ENCODE measurements at regions not wholly inside any gene's neighbourhood (a gene's known extent, or its start where the extent isn't known, plus 50 kb on each side); places are given as distances from the start of the nearest gene placed in this dataset.
"Not testable (repeated sequence)": the region's sequence is repeated elsewhere in the genome, so short reads cannot be mapped to it uniquely, and the experiment has no call there.

DNA sequence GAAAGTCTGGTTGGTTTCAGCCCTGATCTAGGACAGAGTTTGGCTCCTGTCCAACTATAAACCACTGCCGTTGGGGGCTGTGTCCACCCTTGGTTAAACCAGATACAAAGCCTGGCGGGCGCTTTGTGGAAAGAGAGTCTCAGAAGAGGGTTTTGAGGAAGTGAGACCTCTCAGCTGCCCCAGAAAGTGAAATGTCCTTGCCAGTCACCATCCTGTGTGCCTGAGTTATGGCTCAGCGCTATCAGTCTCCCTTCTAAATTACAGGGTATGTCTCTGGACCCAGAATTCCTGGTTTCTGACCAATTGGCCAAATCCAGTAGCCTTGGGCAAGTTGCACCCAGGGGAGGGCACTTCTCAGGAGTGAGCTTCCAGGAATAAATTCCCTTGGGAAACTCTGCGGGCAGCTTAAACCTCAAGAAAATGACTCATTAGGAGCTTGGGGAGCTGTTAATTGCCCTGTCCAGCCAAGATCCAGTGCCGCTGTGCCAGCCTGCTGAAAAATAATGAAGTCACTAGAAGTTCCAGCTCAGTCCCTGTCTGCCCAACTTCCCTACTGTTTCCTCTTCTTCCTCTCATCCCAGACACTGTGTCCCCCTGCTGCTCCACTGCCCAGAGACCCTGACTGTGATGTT, 66.7 kb upstream of the PDZD8 start:
- no peak overlapping the region for H3K4me3 ChIP-seq (ENCODE audit: low read depth, low read length)
- TF ChIP-seq CTCF (IDR thresholded peaks at IDR 0.05; ENCODE audit: insufficient read depth, low read depth, low read length, missing control alignments): no peak
- peak; percentile 26 for DNase-seq (ENCODE audit: low read depth)

GRCh38 chr10:117441361-117441760, 66.1 kb upstream of the PDZD8 start:
- no peak for DNase-seq (ENCODE audit: low read depth)
- H3K4me3 ChIP-seq (ENCODE audit: low read depth, low read length): no peak overlapping the region
- no peak for TF ChIP-seq CTCF (IDR thresholded peaks at IDR 0.05; ENCODE audit: insufficient read depth, low read depth, low read length, missing control alignments)

GRCh38 chr10:117439243-117439912, 64.1 kb upstream of the PDZD8 start:
- no peak overlapping the region for H3K4me3 ChIP-seq (ENCODE audit: low read depth, low read length)
- no peak for TF ChIP-seq CTCF (IDR thresholded peaks at IDR 0.05; ENCODE audit: insufficient read depth, low read depth, low read length, missing control alignments)
- no peak for DNase-seq (ENCODE audit: low read depth)

GRCh38 chr10:117432866-117433265, 57.6 kb upstream of the PDZD8 start:
- no peak overlapping the region for H3K4me3 ChIP-seq (ENCODE audit: low read depth, low read length)
- DNase-seq (ENCODE audit: low read depth): no peak
- no peak for TF ChIP-seq CTCF (IDR thresholded peaks at IDR 0.05; ENCODE audit: insufficient read depth, low read depth, low read length, missing control alignments)

- no peak overlapping the region for H3K4me3 ChIP-seq (ENCODE audit: low read depth, low read length)
- no peak for DNase-seq (ENCODE audit: low read depth)
- no peak for TF ChIP-seq CTCF (IDR thresholded peaks at IDR 0.05; ENCODE audit: insufficient read depth, low read depth, low read length, missing control alignments)
Measured at GRCh38 chr10:117431160-117431559, 55.9 kb upstream of the PDZD8 start.

- not testable (repeated sequence) for H3K4me3 ChIP-seq (ENCODE audit: low read depth, low read length)
Measured at GRCh38 chr10:117430535-117430934, 55.3 kb upstream of the PDZD8 start.

DNA sequence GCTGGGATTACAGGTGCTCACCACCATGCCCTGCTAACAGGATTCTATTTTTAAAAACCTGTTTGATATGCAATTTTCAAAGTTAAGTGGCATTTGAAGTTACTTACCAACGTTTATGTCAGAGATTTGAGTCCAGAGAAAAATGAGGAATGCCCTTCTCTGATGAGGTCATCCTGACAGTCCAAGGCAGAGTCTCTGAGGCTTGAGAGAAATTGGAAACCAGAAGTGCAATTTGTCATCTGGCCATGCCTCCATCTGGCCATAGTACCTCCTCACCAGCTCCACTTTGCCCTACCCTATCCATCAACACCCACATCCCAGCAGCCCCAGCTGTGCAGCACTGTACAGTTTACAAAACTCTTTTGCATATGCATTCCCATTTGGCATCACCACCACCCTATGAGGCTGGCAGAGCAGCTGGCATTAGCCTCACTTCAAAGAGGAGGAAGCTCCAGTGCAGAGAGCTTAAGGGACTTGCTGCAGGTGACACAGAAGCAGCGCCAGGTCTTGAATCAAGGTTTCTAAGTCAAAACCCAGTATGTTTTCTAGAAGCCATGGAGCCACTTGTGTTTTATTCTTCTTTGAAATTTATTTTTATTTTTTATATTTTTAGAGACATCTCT, 54.5 kb upstream of the PDZD8 start:
- DNase-seq (ENCODE audit: low read depth): no peak
- H3K4me3 ChIP-seq (ENCODE audit: low read depth, low read length): no peak overlapping the region
- TF ChIP-seq CTCF (IDR thresholded peaks at IDR 0.05; ENCODE audit: insufficient read depth, low read depth, low read length, missing control alignments): no peak

More at GRCh38 chr10:117430535-117430934, 55.3 kb upstream of the PDZD8 start:
- DNase-seq (ENCODE audit: low read depth): not testable (repeated sequence)

All from GM12865 (cell line).